ENCODE measurements at regions not wholly inside any gene's neighbourhood (a gene's known extent, or its start where the extent isn't known, plus 50 kb on each side); places are given as distances from the start of the nearest gene placed in this dataset.

DNA sequence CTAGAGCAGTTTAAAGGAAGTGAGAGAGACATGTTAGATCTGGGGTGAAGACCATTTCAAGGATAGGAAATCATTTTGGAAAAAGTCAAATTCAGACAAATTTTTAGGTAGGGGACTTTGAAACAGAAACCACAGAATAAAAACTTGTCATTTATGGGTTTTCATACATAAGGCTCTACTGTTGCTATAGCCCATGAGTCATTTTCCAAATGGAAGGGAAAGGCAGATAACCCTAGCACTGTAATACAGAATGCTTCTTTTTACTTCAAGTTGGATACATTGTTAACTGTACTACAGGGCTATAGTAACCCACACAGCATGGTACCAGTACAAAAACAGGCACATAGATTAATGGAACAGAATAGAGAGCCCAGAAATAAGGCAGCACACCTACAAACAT, 455.4 kb downstream of the EBF1 start:
- DNase-seq (ENCODE audit: low read depth in 2 of 2) = no peak

GRCh38 chr5:158643840-158644239, 455.9 kb downstream of the EBF1 start:
- no peak for DNase-seq (ENCODE audit: low read depth in 2 of 2)

DNA sequence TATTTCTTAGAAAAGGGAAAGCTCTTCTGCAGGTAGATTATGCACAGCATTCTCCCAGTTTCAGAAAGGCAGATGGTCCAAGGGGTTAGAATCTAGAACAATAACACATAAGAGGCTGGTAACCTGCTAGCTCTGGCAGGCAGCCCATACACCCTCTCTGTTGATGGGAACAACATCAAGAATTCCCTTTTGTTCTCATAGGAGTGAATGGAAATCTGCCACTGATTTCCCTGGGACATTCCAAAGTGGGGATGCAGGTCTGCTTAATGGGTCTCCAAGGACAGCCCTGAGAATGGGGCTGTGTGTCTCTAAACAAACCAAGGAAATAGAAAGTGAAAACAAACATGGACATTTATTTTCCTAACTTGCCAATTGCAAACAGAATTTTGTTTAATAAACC, 456.8 kb downstream of the EBF1 start:
- no peak for DNase-seq (ENCODE audit: low read depth in 2 of 2)

DNA sequence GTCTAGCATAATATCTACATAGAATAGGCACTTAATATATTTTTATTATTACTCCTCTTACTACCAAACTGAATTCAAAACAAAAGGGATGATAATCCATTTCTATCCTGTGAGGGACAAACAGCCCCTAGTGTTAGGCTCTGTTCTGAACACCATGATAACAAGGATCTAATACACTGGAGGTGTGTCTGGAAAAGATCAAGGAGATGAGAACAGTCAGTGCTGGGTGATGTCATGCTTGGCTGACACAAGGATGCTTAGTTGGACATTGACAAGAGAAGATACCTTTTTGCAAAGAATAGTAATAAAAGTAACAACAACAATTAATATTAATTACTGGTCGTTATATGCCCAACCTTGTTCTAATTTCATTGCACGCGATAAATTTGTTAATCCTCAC, 458.7 kb downstream of the EBF1 start:
- DNase-seq (ENCODE audit: low read depth in 2 of 2) = no peak

- no peak for DNase-seq (ENCODE audit: low read depth in 2 of 2)
Measured at GRCh38 chr5:158640593-158640980, 459.1 kb downstream of the EBF1 start.

DNA sequence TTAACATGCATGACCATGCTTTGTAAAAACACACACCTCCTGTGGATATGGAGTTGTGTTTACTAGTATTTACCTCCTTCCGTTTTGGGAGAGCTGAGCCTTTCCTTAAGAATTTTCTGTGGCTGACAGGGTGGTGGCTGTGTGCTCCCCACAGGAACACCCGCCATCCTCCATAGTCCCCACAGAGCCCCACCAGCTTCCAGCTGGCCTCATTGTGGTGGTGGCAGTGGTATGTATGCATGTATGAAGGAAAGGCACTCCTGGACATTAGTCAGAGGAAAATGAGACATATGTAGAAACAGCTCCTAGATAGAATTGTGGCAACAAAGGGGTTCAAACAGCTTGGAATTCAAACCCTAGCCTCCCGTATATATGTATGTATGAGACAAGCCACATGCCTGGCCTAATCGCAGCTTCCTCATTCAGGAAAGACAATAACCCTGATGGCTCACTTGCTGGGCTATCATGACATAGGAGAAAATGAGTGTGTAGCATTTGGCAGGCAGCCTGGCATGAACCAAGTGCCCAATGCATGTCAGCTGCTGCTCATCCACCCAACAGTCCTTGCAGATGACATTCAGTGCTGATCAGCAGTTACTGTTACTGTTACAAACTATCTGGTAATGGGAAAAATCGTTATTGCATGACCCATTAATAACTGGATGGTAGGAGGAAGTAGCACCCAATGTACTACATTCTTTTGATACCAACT, 459.7 kb downstream of the EBF1 start:
- DNase-seq (ENCODE audit: low read depth in 2 of 2) = no peak

GRCh38 chr5:158638396-158638795, 461.3 kb downstream of the EBF1 start:
- DNase-seq (ENCODE audit: low read depth in 2 of 2) = no peak

GRCh38 chr5:158637039-158637438, 462.7 kb downstream of the EBF1 start:
- no peak for DNase-seq (ENCODE audit: low read depth in 2 of 2)

- DNase-seq (ENCODE audit: low read depth in 2 of 2) = no peak
Measured at GRCh38 chr5:158635565-158635964, 464.2 kb downstream of the EBF1 start.

DNA sequence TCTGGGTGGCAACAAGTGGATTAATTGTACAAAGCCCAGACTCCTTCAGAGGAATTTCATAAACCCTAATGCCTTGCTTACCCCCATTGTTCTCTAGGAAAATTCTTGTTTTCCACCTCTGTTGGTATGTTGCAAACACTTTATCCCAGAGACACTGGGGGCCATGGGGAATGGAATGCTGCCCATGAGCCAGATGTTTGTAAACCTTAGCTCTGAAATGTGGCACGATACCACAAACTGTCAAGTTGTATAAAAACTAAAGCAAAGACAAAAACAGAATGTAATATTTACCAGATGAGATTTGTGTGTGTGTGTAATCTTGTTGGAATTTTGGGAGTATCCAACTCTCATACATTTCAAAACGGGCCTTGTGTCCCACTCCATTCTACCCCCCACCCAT, 465.0 kb downstream of the EBF1 start:
- no peak for DNase-seq (ENCODE audit: low read depth in 2 of 2)

- no peak for DNase-seq (ENCODE audit: low read depth in 2 of 2)
Measured at GRCh38 chr5:158629591-158630312, 470.0 kb downstream of the EBF1 start.

- DNase-seq (ENCODE audit: low read depth in 2 of 2) = no peak
Measured at GRCh38 chr5:158626718-158627117, 473.0 kb downstream of the EBF1 start.

DNA sequence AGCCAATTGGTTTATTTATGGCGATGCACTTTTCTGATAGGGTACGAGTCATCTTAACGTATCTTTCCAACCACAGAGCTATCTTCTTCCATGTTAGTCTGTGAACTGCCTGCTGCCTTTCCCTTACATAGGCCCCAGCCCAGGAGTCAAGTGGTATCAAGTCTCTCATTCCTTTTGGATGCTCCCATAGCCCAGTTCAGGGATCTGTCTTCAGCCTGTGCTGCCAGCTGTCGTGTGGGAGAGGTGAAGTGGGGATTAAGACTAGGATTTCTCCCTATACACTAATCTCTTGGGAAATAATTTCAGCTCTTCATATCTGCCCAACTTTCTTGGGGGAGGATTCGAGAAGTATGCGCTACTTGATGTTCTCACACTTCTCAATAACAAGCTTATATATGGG, 475.7 kb downstream of the EBF1 start:
- DNase-seq (ENCODE audit: low read depth in 2 of 2) = no peak

DNA sequence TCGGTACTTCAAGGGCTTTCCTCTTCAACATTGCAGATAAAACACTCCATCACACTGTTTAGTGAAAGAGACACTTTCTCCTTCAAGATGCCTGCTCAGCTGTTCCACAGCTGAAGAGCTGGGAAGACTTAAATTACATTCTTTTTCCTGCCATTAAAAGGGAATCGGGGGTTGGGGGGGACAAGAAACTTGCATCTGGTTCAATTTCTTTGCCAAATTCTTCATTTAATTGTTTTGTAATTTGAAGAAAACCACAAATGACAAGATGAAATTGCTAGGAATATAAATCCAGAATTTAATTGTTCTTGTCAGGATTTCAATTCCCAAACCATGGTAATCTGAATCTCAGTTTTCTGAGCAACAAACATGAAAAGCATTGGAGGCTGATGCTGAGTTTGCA, 478.3 kb downstream of the EBF1 start:
- no peak for DNase-seq (ENCODE audit: low read depth in 2 of 2)

DNA sequence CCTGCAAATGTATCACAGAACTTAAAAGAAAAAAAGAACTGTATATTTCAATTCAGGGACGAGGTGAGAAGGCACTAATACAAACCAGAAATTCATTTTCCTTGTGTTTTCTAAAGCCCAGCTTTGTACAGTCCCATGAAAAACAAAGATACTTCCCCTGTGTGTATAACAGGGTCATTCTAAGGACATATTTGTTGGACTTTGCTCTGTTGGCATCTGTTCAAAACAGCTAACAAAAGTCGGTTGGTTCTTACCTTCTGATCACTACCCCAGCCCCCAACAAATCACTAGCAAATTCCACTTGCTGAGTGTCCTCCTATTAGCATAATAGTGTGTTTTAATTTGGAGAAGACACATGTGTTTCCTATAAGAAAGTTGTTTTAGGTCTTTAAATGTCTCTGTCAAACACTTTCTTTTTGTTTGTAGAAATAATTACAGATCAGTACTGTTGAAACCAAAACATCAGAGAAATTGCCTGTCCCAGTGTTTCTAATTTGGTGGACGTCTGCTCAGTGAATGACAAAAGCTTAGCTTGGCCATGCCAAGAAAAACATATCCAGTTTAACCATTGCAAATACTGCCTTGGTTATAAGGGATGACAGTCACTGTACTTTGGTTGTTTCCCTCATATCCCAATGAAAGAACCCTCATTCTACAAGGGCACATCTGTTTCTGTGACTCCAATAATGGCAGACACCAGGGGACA, 480.5 kb downstream of the EBF1 start:
- DNase-seq (ENCODE audit: low read depth in 2 of 2) = no peak

- no peak for DNase-seq (ENCODE audit: low read depth in 2 of 2)
Measured at GRCh38 chr5:158618256-158618655, 481.5 kb downstream of the EBF1 start.

- DNase-seq (ENCODE audit: low read depth in 2 of 2) = no peak
Measured at GRCh38 chr5:158616707-158617106, 483.0 kb downstream of the EBF1 start.

DNA sequence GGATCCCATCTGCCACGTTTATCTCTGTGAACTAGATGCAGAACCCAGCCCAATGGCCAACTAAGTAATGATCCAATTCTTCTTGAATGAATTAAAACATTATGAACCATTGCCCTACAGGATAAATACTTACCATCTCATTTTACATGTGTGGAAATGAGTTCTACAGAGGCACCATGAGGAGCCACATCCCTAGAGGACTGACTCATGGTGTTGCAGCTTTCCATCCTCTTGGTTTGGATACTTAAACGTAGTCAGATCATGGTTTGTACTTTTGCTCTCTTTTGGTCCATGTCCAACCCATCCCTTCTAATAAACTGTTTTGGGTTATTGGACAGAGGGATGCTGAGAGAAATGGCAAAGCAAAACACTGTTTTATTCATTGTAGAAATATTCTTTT, 484.8 kb downstream of the EBF1 start:
- no peak for DNase-seq (ENCODE audit: low read depth in 2 of 2)

DNA sequence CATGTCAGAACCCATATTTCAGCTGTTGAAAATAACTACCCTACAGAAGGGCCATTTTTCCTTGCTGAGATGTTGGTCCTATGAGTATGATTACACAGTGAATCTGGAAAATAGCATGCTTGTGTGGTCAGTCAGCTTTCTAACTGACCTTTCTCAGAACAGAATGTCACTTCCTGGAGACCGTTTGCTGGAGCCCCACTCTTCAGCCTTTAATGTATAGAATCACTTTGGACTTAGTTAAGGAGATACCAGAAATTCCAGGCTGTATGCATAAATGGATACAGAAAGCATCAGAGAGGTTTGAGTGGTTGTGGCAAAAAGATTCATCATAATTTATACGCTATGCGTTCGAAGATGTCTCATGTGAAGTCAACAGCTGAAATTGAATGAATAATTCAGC, 488.1 kb downstream of the EBF1 start:
- no peak for DNase-seq (ENCODE audit: low read depth in 2 of 2)

DNA sequence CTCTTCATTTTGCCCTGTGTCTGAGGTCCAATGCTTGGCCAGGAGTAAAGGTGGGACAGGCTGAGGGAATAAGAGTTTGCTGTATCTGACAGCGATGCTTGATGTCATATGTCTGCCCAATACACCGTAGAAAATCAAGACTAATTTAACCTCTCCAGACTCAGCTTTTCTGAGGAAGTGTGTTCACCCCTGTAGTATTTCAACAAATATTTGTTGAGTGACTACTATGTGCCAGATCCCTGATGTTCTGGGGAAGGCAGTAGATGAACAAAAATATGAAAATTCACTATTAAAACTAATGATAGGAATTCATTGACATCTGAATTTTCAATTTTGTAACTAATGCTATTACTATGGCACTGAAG, 489.7 kb downstream of the EBF1 start:
- DNase-seq (ENCODE audit: low read depth in 2 of 2) = no peak

DNA sequence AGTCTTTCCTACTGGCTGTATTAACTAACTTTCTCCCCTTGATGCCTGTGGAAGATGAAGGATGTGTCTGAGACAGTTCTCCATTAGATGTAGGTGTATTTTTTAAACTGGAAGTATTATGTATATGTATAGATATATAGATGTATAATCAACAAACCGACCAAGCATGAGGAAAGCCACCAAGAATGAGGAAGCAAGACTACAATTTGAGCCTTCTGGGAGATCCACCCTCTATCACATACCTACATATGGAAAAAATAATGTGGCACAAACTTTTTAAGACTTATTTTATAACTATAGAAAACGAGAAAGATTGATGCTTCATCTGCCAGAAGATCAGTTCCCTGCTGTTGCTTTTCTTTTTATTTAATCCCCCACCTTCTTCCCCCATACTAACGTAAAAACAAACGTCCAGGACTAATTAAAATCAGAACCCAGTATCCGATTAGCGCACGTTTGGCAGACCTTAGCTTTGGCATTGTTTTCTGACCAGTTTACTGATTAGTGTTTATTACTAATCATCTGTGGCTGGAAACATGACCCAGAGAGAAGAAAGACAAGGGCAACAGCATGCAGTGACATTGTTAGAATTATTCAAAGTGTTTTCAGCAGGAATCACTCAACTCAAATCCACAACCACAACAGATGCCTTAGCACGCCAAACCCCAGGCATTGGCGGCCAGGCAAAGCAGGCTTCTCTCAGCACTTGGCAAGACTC, 490.2 kb downstream of the EBF1 start:
- DNase-seq (ENCODE audit: low read depth in 2 of 2) = no peak

DNA sequence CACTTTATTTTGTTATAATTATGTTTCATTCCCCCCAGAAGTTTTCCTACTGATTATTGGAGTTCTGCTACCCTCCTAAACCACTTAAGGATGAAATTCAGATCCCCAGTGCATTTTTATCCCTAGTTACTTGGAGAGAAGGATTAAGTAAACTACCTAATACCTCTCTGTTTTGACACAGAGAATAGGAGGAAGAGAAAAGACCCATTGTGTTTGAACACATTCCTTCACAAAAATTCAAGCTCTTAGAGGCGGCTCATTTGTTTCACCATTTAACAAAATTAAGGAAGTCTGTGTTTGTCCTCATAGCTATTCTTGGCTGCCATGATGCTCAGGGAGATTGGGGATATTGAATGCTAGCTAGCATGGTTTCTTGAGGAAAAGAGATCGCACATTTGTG, 492.6 kb downstream of the EBF1 start:
- DNase-seq (ENCODE audit: low read depth in 2 of 2) = no peak
